IMR-90 (cell line): ENCODE measurements at regions not wholly inside any gene's neighbourhood (a gene's known extent, or its start where the extent isn't known, plus 50 kb on each side); places are given as distances from the start of the nearest gene placed in this dataset.

Experiments used
- ATAC-seq: fragments of 200-7000 bp; cut with Tn5 transposase; 2 replicates; pipeline ENCODE4 v1.9.1; 2020; ENCODE audit warnings: low read depth, mild to moderate bottlenecking, moderate library complexity
- BruUV-seq: library from RNA; stranded (reverse); fragments of 400-500 nt; replicated peaks from 2 replicates; lab custom pipeline; 2021; lab: Mats Ljungman, UMichigan
- CTCF ChIA-PET: fragments of 300-600 bp; formaldehyde crosslinking; extraction: SDS; loops from one replicate; lab custom pipeline; 2021; ENCODE audit warnings: antibody characterized with exemption; lab: Yijun Ruan, JAX
- POLR2A ChIA-PET: fragments of 300-600 bp; sonication (Branson Sonifier 250); formaldehyde crosslinking; loops from one replicate; lab custom pipeline; 2022; ENCODE audit warnings: antibody characterized with exemption; ENCODE audit not compliant: unreplicated experiment; lab: Charles Lee
- DNase-seq: peaks from one replicate; pipeline ENCODE4 v3.0.0; 2013
- H2AFZ ChIP-seq: replicated peaks from 2 replicates; pipeline ENCODE3; 2013; ENCODE audit warnings: low read length, mild to moderate bottlenecking; ENCODE audit not compliant: poor library complexity
- H2AK5ac ChIP-seq: 2 replicates; pipeline ENCODE4 v1.6.1; 2013; ENCODE audit warnings: low read depth, low read length, inconsistent platforms
- H2AK9ac ChIP-seq: replicated peaks from 2 replicates; pipeline ENCODE3; 2013; ENCODE audit warnings: mild to moderate bottlenecking, low read depth, low read length, moderate library complexity; ENCODE audit not compliant: poor library complexity
- H2BK120ac ChIP-seq: 2 replicates; pipeline ENCODE4 v1.6.1; 2013; ENCODE audit warnings: low read depth, low read length, inconsistent platforms
- H2BK15ac ChIP-seq: 3 replicates; pipeline ENCODE4 v1.6.1; 2013; ENCODE audit warnings: low read depth, low read length, inconsistent platforms
- H2BK20ac ChIP-seq: 2 replicates; pipeline ENCODE4 v1.6.1; 2013; ENCODE audit warnings: low read depth, mild to moderate bottlenecking, inconsistent platforms, low read length, moderate library complexity
- H2BK5ac ChIP-seq: 2 replicates; pipeline ENCODE4 v1.6.1; 2013; ENCODE audit warnings: mild to moderate bottlenecking, low read depth, low read length, inconsistent platforms; ENCODE audit not compliant: poor library complexity, severe bottlenecking
- H3K14ac ChIP-seq: replicated peaks from 2 replicates; pipeline ENCODE4 v1.6.1; 2013; ENCODE audit warnings: low read depth, low read length, inconsistent platforms
- H3K18ac ChIP-seq: 2 replicates; pipeline ENCODE4 v1.6.1; 2013; ENCODE audit warnings: low read depth, low read length, control low read depth
- H3K23ac ChIP-seq: 2 replicates; pipeline ENCODE4 v1.6.1; 2013; ENCODE audit warnings: low read depth, low read length, inconsistent platforms
- H3K27ac ChIP-seq: 2 replicates; pipeline ENCODE4 v1.5.1; 2013; ENCODE audit warnings: mild to moderate bottlenecking, control low read depth, low read length; ENCODE audit not compliant: insufficient read depth
- H3K27me3 ChIP-seq: 2 replicates; pipeline ENCODE4 v1.6.1; 2013; ENCODE audit warnings: low read length; ENCODE audit not compliant: control insufficient read depth, insufficient read depth
- H3K36me3 ChIP-seq: 2 replicates; pipeline ENCODE4 v1.6.1; 2013; ENCODE audit warnings: low read length, mixed read lengths; ENCODE audit not compliant: control insufficient read depth, insufficient read depth
- H3K4ac ChIP-seq: 2 replicates; pipeline ENCODE4 v1.6.1; 2013; ENCODE audit warnings: low read depth, low read length, inconsistent platforms
- H3K4me1 ChIP-seq: 2 replicates; pipeline ENCODE4 v1.6.1; 2013; ENCODE audit warnings: low read length, mixed read lengths; ENCODE audit not compliant: control insufficient read depth, insufficient read depth
- H3K4me2 ChIP-seq: 2 replicates; pipeline ENCODE4 v1.6.1; 2013; ENCODE audit warnings: low read depth, mild to moderate bottlenecking, control low read depth, low read length, moderate library complexity
- H3K4me3 ChIP-seq: 2 replicates; pipeline ENCODE4 v1.5.1; 2013; ENCODE audit warnings: low read depth, mild to moderate bottlenecking, control low read depth, low read length, moderate library complexity; ENCODE audit not compliant: insufficient read depth
- H3K56ac ChIP-seq: 2 replicates; pipeline ENCODE4 v1.6.1; 2013; ENCODE audit warnings: low read length, inconsistent platforms; ENCODE audit not compliant: insufficient read depth; ENCODE audit errors: extremely low read depth
- H3K79me1 ChIP-seq, 2 experiments: 2 replicates each; pipeline ENCODE4 v1.6.1; 2013; ENCODE audit warnings: low read length in 2 of 2, inconsistent platforms in 1 of 2, low read depth in 1 of 2
- H3K9ac ChIP-seq: 2 replicates; pipeline ENCODE4 v1.6.1; 2013; ENCODE audit warnings: low read depth, low read length, control low read depth
- H3K9me1 ChIP-seq: 2 replicates; pipeline ENCODE4 v1.6.1; 2013; ENCODE audit warnings: low read length, inconsistent platforms; ENCODE audit not compliant: insufficient read depth
- H3K9me3 ChIP-seq: 2 replicates; pipeline ENCODE4 v1.6.1; 2013; ENCODE audit warnings: low read length; ENCODE audit not compliant: control insufficient read depth, insufficient read depth
- H4K20me1 ChIP-seq: 2 replicates; pipeline ENCODE4 v1.6.1; 2013; ENCODE audit warnings: low read length, inconsistent platforms; ENCODE audit not compliant: insufficient read depth
- H4K5ac ChIP-seq: 2 replicates; pipeline ENCODE4 v1.6.1; 2013; ENCODE audit warnings: mild to moderate bottlenecking, low read depth, low read length, control low read depth
- H4K8ac ChIP-seq, 2 experiments: 2 replicates each; pipeline ENCODE4 v1.6.1; 2013; ENCODE audit warnings: low read depth in 2 of 2, low read length in 2 of 2, control low read depth in 1 of 2, inconsistent platforms in 1 of 2
- H4K91ac ChIP-seq: 2 replicates; pipeline ENCODE4 v1.6.1; 2013; ENCODE audit warnings: low read depth, low read length, inconsistent platforms; ENCODE audit not compliant: insufficient read depth
- BHLHE40 ChIP-seq: fragments of 150-350 bp; IDR thresholded peaks from 2 replicates; pipeline ENCODE4 v1.6.1; 2016; ENCODE audit warnings: mild to moderate bottlenecking, low read depth, low read length
- CEBPB ChIP-seq: IDR thresholded peaks from 2 replicates; pipeline ENCODE4 v1.6.1; 2012; ENCODE audit warnings: low read depth, low read length, improper control_type of control experiment
- CHD1 ChIP-seq: IDR thresholded peaks from 2 replicates; pipeline ENCODE4 v1.6.1; 2012; ENCODE audit warnings: low read depth, low read length, improper control_type of control experiment
- FOS ChIP-seq: fragments of 150-350 bp; IDR thresholded peaks from 2 replicates; pipeline ENCODE4 v1.6.1; 2016; ENCODE audit warnings: low read depth, low read length
- MXI1 ChIP-seq: IDR thresholded peaks from 2 replicates; pipeline ENCODE4 v1.6.1; 2012; ENCODE audit warnings: low read depth, mild to moderate bottlenecking, low read length, moderate library complexity, borderline replicate concordance
- NFE2L2 ChIP-seq: fragments of 150-350 bp; IDR thresholded peaks from 2 replicates; pipeline ENCODE4 v1.6.1; 2016; ENCODE audit warnings: low read depth, mild to moderate bottlenecking, low read length
- POLR2A ChIP-seq: IDR thresholded peaks from 2 replicates; pipeline ENCODE4 v1.6.1; 2012; ENCODE audit warnings: mild to moderate bottlenecking, low read depth, low read length
- RAD21 ChIP-seq: IDR thresholded peaks from 2 replicates; pipeline ENCODE4 v1.6.1; 2012; ENCODE audit warnings: low read length, improper control_type of control experiment
- RCOR1 ChIP-seq: IDR thresholded peaks from 2 replicates; pipeline ENCODE4 v1.6.1; 2012; ENCODE audit warnings: mild to moderate bottlenecking, low read length, improper control_type of control experiment; ENCODE audit not compliant: insufficient replicate concordance
- RFX5 ChIP-seq: IDR thresholded peaks from 2 replicates; pipeline ENCODE4 v1.8.0; 2012; ENCODE audit warnings: low read depth, mild to moderate bottlenecking, low read length, moderate library complexity
- SMC3 ChIP-seq: fragments of 150-350 bp; IDR thresholded peaks from 2 replicates; pipeline ENCODE4 v1.6.1; 2016; ENCODE audit warnings: low read depth, mild to moderate bottlenecking, antibody characterized with exemption, low read length, moderate library complexity
- WGBS, 2 experiments: methylation state at CpG; one replicate each; pipeline versions ENCODE4 v1.1.5 to v1.1.7; 2013; ENCODE audit warnings: missing lambda C conversion rate in 2 of 2; ENCODE audit not compliant: insufficient read length in 1 of 2; ENCODE audit errors: extremely low coverage in 2 of 2; 5-methylcytosine and 5-hydroxymethylcytosine counted together
- dilution Hi-C: fragments of 300-500 bp; cut with HindIII; formaldehyde crosslinking; loops from one replicate; pipeline ENCODE4 v1.14.3; 2018; ENCODE audit warnings: low sequenced_read_pairs; ENCODE audit not compliant: unreplicated experiment
- in situ Hi-C: fragments of 300-500 bp; cut with MboI; formaldehyde crosslinking; loops from 3 replicates; pipeline ENCODE4 v1.14.3; 2019; ENCODE audit warnings: low sequenced_read_pairs, inconsistent platforms, mixed read lengths
- intact Hi-C: fragments of 100-400 bp; cut with micrococcal nuclease; formaldehyde crosslinking; loops from 2 replicates; pipeline ENCODE4 v1.10.0; 2022
- TF ChIP-seq, protein P1 (sequence below): fragments of 150-350 bp; IDR thresholded peaks from 2 replicates; pipeline ENCODE4 v1.6.1; 2017; ENCODE audit warnings: mild to moderate bottlenecking, antibody characterized with exemption, low read length, low read depth
- TF ChIP-seq, protein P2 (sequence below): fragments of 150-350 bp; IDR thresholded peaks from 2 replicates; pipeline ENCODE4 v1.6.1; 2016; ENCODE audit warnings: low read depth, mild to moderate bottlenecking, low read length, moderate library complexity, borderline replicate concordance

DNA sequence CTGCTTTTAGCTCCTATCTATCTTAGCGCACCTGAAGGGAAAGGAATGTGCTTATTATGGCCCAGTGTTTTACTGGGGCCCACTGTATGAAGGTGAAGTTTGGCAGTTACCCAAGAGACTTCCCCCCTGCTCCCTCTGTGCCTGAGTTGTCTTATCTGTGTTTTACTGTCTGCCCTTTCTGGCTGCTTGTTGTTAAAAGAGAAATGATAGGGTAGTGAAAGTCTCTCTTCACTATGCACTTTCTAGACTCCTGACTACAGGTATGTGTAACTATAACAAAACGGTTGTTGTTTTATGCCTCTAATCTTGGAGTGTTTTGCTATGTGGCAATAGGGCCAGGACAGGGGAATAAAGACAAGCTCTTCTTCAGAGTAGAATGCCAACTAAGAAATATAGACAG, 326.9 kb downstream of the KIF20B start:
- ATAC-seq (no peak), DNase-seq (no peak)
- Histone ChIP-seq H4K20me1 (no peaks in the 10 kb centered on the region), H3K79me1 (no peaks in the 10 kb centered on the region), H3K4ac (no peak overlapping the region), H3K36me3 (no peaks in the 10 kb centered on the region), H4K91ac (no peak overlapping the region), H3K4me2 (no peak overlapping the region), H4K8ac (no peak overlapping the region), H2AFZ (no peak overlapping the region), H2BK15ac (no peak overlapping the region), H2AK5ac (no peak overlapping the region), H3K18ac (no peak overlapping the region), H3K9me3 (no peaks in the 10 kb centered on the region), H2AK9ac (no peak overlapping the region), H2BK5ac (no peak overlapping the region), H3K56ac (no peak overlapping the region), H3K27me3 (no peaks in the 10 kb centered on the region), H3K4me3 (no peak overlapping the region), H2BK120ac (no peak overlapping the region), H3K14ac (no peak overlapping the region), H3K9me1 (no peaks in the 10 kb centered on the region), H3K23ac (no peak overlapping the region), H3K27ac (no peak overlapping the region), H3K4me1 (no peaks in the 10 kb centered on the region), H2BK20ac (no peak overlapping the region), H3K9ac (no peak overlapping the region), H4K5ac (no peak overlapping the region)
- dilution Hi-C loops: no loop called here
- POLR2A ChIA-PET: no interaction called here
- no TSS peak for BruUV-seq
- CTCF ChIA-PET: no interaction called here
- intact Hi-C loops: no loop called here
- in situ Hi-C loops: no loop called here
- WGBS, 2 experiments: no CpG with 5 or more reads among the region's 2 CpGs
- TF ChIP-seq POLR2A: no peak
- no peak for TF ChIP-seq CEBPB
- no peak for TF ChIP-seq FOS
- no peak for TF ChIP-seq RCOR1
- TF ChIP-seq, protein P1, sequence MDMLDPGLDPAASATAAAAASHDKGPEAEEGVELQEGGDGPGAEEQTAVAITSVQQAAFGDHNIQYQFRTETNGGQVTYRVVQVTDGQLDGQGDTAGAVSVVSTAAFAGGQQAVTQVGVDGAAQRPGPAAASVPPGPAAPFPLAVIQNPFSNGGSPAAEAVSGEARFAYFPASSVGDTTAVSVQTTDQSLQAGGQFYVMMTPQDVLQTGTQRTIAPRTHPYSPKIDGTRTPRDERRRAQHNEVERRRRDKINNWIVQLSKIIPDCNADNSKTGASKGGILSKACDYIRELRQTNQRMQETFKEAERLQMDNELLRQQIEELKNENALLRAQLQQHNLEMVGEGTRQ: no peak
- TF ChIP-seq CHD1: no peak
- TF ChIP-seq RAD21: no peak
- no peak for TF ChIP-seq RFX5
- TF ChIP-seq, protein P2, sequence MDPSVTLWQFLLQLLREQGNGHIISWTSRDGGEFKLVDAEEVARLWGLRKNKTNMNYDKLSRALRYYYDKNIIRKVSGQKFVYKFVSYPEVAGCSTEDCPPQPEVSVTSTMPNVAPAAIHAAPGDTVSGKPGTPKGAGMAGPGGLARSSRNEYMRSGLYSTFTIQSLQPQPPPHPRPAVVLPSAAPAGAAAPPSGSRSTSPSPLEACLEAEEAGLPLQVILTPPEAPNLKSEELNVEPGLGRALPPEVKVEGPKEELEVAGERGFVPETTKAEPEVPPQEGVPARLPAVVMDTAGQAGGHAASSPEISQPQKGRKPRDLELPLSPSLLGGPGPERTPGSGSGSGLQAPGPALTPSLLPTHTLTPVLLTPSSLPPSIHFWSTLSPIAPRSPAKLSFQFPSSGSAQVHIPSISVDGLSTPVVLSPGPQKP: no peak
- TF ChIP-seq SMC3: no peak
- TF ChIP-seq MXI1: no peak
- TF ChIP-seq BHLHE40: no peak
- TF ChIP-seq NFE2L2: no peak
